GM12891 (cell line): ENCODE measurements at regions not wholly inside any gene's neighbourhood (a gene's known extent, or its start where the extent isn't known, plus 50 kb on each side); places are given as distances from the start of the nearest gene placed in this dataset.

Source experiments
- PAX5 ChIP-seq: IDR thresholded peaks from 2 replicates; pipeline ENCODE4 v1.6.1; 2011; ENCODE audit warnings: low read length, moderate library complexity, mild to moderate bottlenecking; ENCODE audit not compliant: insufficient read depth, severe bottlenecking
- POLR2A ChIP-seq: IDR thresholded peaks from 2 replicates; pipeline ENCODE4 v1.6.1; 2011; ENCODE audit warnings: low read depth, low read length, control low read depth
- POLR2AphosphoS5 ChIP-seq: IDR thresholded peaks from 2 replicates; pipeline ENCODE4 v1.6.1; 2011; ENCODE audit warnings: low read depth, low read length, control low read depth
- SPI1 ChIP-seq: IDR thresholded peaks from 2 replicates; pipeline ENCODE4 v1.6.1; 2011; ENCODE audit warnings: low read depth, low read length, control low read depth
- TAF1 ChIP-seq: IDR thresholded peaks from 2 replicates; pipeline ENCODE4 v1.6.1; 2011; ENCODE audit warnings: low read depth, low read length, control low read depth

GRCh38 chr2:228378233-228378632, 196.7 kb upstream of the SPHKAP start:
- TF ChIP-seq PAX5 (no peak), SPI1 (no peak), POLR2AphosphoS5 (no peak), POLR2A (no peak), TAF1 (no peak)
